ENCODE measurements at regions not wholly inside any gene's neighbourhood (a gene's known extent, or its start where the extent isn't known, plus 50 kb on each side); places are given as distances from the start of the nearest gene placed in this dataset.
A peak's percentile ranks its signal among the peaks of the same experiment; 100 is the strongest.

GRCh38 chr4:125734504-125734903 is 419.7 kb downstream of the FAT4 start:
- H3K9ac ChIP-seq (ENCODE audit: insufficient read depth, low read depth, low read length) = no peak overlapping the region
- H3K4me1 ChIP-seq (ENCODE audit: insufficient read depth, low read length) = peaks cover 11% of the 10 kb centered on the region
- H3K27ac ChIP-seq (ENCODE audit: extremely low read length, insufficient read depth, low read length) = no peak overlapping the region
- no peaks in the 10 kb centered on the region for H3K9me3 ChIP-seq (ENCODE audit: low read length)
- no peak overlapping the region for H2AFZ ChIP-seq (ENCODE audit: low read length)
- in situ Hi-C loops (cut with HindIII; ENCODE audit: extremely low pct_ligation_motif_present, low pct_unique_long_range_greater_than_20kb) = no loop called here
- no peaks in the 10 kb centered on the region for H3K79me2 ChIP-seq (ENCODE audit: insufficient read depth, low read length)
- no peaks in the 10 kb centered on the region for H4K20me1 ChIP-seq (ENCODE audit: insufficient read depth, low read length)
- H3K4me2 ChIP-seq (ENCODE audit: low read depth, low read length) = no peak overlapping the region
- H3K36me3 ChIP-seq (replicated peaks in 1 of 2; ENCODE audit: control insufficient read depth in 1 of 2, insufficient read depth in 2 of 2, low read length in 2 of 2) = no peaks in the 10 kb centered on the region
- no TSS peak for BruUV-seq (replicated peaks)
- ATAC-seq (no peak), FAIRE-seq (no peak), DNase-seq (ENCODE audit: low spot score) (no peak)
- CTCF ChIA-PET (ENCODE audit: low intra/inter-chr PET ratio, low total read pairs) = no interaction called here
- POLR2A ChIA-PET = no interaction called here
- no peak overlapping the region for H3K4me3 ChIP-seq (replicated peaks in 1 of 3; ENCODE audit: insufficient read depth in 1 of 3, low read depth in 2 of 3, low read length in 3 of 3)
- intact Hi-C loops (cut with micrococcal nuclease; ENCODE audit: unreplicated experiment) = no loop called here
- WGBS (ENCODE audit: low lambda C conversion rate) = 27% methylated on average over 5 of the region's 5 CpGs
- TF ChIP-seq PRDM15 (CRISPR knock-in tag; IDR thresholded peaks at IDR 0.05) = no peak
- H3K27me3 ChIP-seq (ENCODE audit: control insufficient read depth in 1 of 2, insufficient read depth in 2 of 2, low read length in 2 of 2) = no peaks in the 10 kb centered on the region

DNA sequence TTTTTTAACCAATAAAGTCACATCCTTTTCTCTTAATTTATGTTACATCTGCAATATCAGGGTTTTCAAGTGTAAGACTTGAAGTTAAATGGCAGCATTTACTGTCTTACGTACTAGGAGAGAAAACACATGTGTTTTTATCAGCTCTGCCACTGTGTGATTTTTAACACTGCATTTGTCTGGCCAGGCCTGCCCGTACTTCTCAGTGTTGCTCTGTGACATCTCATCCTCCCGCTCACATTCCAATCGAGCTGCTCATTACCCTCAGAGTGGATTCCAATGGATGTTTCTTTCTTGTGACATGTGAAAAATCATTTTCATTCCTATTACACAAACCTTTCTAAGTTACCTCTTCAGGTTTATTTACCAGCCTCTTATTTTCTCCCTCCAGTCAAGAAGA is 420.3 kb downstream of the FAT4 start:
- in situ Hi-C loops (cut with HindIII; ENCODE audit: extremely low pct_ligation_motif_present, low pct_unique_long_range_greater_than_20kb) = no loop called here
- peak; percentile 57 for TF ChIP-seq TEAD3 (CRISPR knock-in tag; optimal IDR thresholded peaks at IDR 0.05; ENCODE audit: borderline replicate concordance)
- TF ChIP-seq, protein P1, sequence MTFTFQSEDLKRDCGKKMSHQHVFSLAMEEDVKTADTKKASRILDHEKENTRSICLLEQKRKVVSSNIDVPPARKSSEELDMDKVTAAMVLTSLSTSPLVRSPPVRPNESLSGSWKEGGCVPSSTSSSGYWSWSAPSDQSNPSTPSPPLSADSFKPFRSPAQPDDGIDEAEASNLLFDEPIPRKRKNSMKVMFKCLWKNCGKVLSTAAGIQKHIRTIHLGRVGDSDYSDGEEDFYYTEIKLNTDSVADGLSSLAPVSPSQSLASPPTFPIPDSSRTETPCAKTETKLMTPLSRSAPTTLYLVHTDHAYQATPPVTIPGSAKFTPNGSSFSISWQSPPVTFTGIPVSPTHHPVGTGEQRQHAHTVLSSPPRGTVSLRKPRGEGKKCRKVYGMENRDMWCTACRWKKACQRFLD (CRISPR knock-in tag; IDR thresholded peaks at IDR 0.05; ENCODE audit: borderline replicate concordance) = no peak
- TF ChIP-seq, protein P2, sequence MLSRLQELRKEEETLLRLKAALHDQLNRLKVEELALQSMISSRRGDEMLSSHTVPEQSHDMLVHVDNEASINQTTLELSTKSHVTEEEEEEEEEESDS (CRISPR knock-in tag; IDR thresholded peaks at IDR 0.05; ENCODE audit: borderline replicate concordance) = no peak
- TF ChIP-seq ZSCAN30 (CRISPR knock-in tag; IDR thresholded peaks at IDR 0.05) = no peak
- TF ChIP-seq, protein P3, sequence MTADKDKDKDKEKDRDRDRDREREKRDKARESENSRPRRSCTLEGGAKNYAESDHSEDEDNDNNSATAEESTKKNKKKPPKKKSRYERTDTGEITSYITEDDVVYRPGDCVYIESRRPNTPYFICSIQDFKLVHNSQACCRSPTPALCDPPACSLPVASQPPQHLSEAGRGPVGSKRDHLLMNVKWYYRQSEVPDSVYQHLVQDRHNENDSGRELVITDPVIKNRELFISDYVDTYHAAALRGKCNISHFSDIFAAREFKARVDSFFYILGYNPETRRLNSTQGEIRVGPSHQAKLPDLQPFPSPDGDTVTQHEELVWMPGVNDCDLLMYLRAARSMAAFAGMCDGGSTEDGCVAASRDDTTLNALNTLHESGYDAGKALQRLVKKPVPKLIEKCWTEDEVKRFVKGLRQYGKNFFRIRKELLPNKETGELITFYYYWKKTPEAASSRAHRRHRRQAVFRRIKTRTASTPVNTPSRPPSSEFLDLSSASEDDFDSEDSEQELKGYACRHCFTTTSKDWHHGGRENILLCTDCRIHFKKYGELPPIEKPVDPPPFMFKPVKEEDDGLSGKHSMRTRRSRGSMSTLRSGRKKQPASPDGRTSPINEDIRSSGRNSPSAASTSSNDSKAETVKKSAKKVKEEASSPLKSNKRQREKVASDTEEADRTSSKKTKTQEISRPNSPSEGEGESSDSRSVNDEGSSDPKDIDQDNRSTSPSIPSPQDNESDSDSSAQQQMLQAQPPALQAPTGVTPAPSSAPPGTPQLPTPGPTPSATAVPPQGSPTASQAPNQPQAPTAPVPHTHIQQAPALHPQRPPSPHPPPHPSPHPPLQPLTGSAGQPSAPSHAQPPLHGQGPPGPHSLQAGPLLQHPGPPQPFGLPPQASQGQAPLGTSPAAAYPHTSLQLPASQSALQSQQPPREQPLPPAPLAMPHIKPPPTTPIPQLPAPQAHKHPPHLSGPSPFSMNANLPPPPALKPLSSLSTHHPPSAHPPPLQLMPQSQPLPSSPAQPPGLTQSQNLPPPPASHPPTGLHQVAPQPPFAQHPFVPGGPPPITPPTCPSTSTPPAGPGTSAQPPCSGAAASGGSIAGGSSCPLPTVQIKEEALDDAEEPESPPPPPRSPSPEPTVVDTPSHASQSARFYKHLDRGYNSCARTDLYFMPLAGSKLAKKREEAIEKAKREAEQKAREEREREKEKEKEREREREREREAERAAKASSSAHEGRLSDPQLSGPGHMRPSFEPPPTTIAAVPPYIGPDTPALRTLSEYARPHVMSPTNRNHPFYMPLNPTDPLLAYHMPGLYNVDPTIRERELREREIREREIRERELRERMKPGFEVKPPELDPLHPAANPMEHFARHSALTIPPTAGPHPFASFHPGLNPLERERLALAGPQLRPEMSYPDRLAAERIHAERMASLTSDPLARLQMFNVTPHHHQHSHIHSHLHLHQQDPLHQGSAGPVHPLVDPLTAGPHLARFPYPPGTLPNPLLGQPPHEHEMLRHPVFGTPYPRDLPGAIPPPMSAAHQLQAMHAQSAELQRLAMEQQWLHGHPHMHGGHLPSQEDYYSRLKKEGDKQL (CRISPR knock-in tag; IDR thresholded peaks at IDR 0.05; ENCODE audit: low read depth) = no peak

More for the DNA sequence above, 420.3 kb downstream of the FAT4 start:
- Histone ChIP-seq H4K20me1 (ENCODE audit: insufficient read depth, low read length) (no peaks in the 10 kb centered on the region), H3K9ac (ENCODE audit: insufficient read depth, low read depth, low read length) (no peak overlapping the region), H3K4me1 (ENCODE audit: insufficient read depth, low read length) (peaks cover 5% of the 10 kb centered on the region), H3K4me2 (ENCODE audit: low read depth, low read length) (no peak overlapping the region), H3K79me2 (ENCODE audit: insufficient read depth, low read length) (no peaks in the 10 kb centered on the region), H3K4me3 (replicated peaks in 1 of 3; ENCODE audit: insufficient read depth in 1 of 3, low read depth in 2 of 3, low read length in 3 of 3) (no peak overlapping the region), H3K27me3 (ENCODE audit: control insufficient read depth in 1 of 2, insufficient read depth in 2 of 2, low read length in 2 of 2) (no peaks in the 10 kb centered on the region), H3K9me3 (ENCODE audit: low read length) (no peaks in the 10 kb centered on the region), H3K36me3 (replicated peaks in 1 of 2; ENCODE audit: control insufficient read depth in 1 of 2, insufficient read depth in 2 of 2, low read length in 2 of 2) (no peaks in the 10 kb centered on the region), H3K27ac (ENCODE audit: extremely low read length, insufficient read depth, low read length) (no peak overlapping the region), H2AFZ (ENCODE audit: low read length) (no peak overlapping the region)
- FAIRE-seq (no peak), DNase-seq (ENCODE audit: low spot score) (peak; percentile 33), ATAC-seq (peak; percentile 87)
- intact Hi-C loops (cut with micrococcal nuclease; ENCODE audit: unreplicated experiment) = no loop called here
- ChIA-PET POLR2A (no interaction called here), CTCF (ENCODE audit: low intra/inter-chr PET ratio, low total read pairs) (no interaction called here)
- no TSS peak for BruUV-seq (replicated peaks)
- WGBS (ENCODE audit: low lambda C conversion rate) = 4% methylated on average over 4 of the region's 4 CpGs
